Keratinocyte (primary cell): ENCODE measurements at regions not wholly inside any gene's neighbourhood (a gene's known extent, or its start where the extent isn't known, plus 50 kb on each side); places are given as distances from the start of the nearest gene placed in this dataset.

Source experiments
- DNase-seq: peaks from one replicate; pipeline ENCODE4 v3.0.0-alpha.2; 2011; ENCODE audit warnings: low read depth, missing footprints, low spot score
- FAIRE-seq: peaks from 2 replicates; lab custom pipeline; 2011; peaks lifted over from hg19 to GRCh38; lab: Jason Lieb, UNC
- H2AFZ ChIP-seq: 2 replicates; pipeline ENCODE4 v1.6.0; 2012; ENCODE audit warnings: low read length, control low read depth, inconsistent platforms; ENCODE audit not compliant: control insufficient read depth
- H3K27ac ChIP-seq: 2 replicates; pipeline ENCODE4 v1.5.1; 2011; ENCODE audit warnings: low read length; ENCODE audit not compliant: control insufficient read depth, insufficient read depth
- H3K27me3 ChIP-seq: 3 replicates; pipeline ENCODE4 v1.6.0; 2011; ENCODE audit warnings: low read length; ENCODE audit not compliant: control insufficient read depth, insufficient read depth; ENCODE audit errors: extremely low read depth
- H3K36me3 ChIP-seq, 2 experiments: 2 replicates in 1 of 2; 3 replicates in 1 of 2; pipeline ENCODE4 v1.5.1; 2011; ENCODE audit warnings: low read length in 2 of 2, mild to moderate bottlenecking in 1 of 2; ENCODE audit not compliant: control insufficient read depth in 2 of 2, insufficient read depth in 2 of 2; ENCODE audit errors: extremely low read depth in 1 of 2
- H3K4me1 ChIP-seq: 3 replicates; pipeline ENCODE4 v1.5.1; 2011; ENCODE audit warnings: low read length; ENCODE audit not compliant: control insufficient read depth, insufficient read depth; ENCODE audit errors: extremely low read depth
- H3K4me2 ChIP-seq: 3 replicates; pipeline ENCODE4 v1.6.0; 2011; ENCODE audit warnings: low read depth, low read length; ENCODE audit not compliant: control insufficient read depth, insufficient read depth; ENCODE audit errors: extremely low read depth
- H3K4me3 ChIP-seq, 3 experiments: fragments of 200-600 bp in 1 of 3; sonication (generic) in 1 of 3; 2 replicates in 2 of 3; 3 replicates in 1 of 3; pipeline ENCODE4 v1.5.1; 2011 to 2016; ENCODE audit warnings: low read length in 3 of 3, mild to moderate bottlenecking in 3 of 3, control low read depth in 2 of 3, inconsistent platforms in 1 of 3, low read depth in 1 of 3, mixed read lengths in 1 of 3, mixed run types in 1 of 3, moderate library complexity in 1 of 3; ENCODE audit not compliant: control insufficient read depth in 2 of 3, insufficient read depth in 2 of 3; ENCODE audit errors: extremely low read depth in 1 of 3
- H3K79me2 ChIP-seq: 2 replicates; pipeline ENCODE4 v1.6.0; 2012; ENCODE audit warnings: low read length; ENCODE audit not compliant: control insufficient read depth, insufficient read depth
- H3K9ac ChIP-seq: 3 replicates; pipeline ENCODE4 v1.6.0; 2011; ENCODE audit warnings: low read length; ENCODE audit not compliant: control insufficient read depth, insufficient read depth; ENCODE audit errors: extremely low read depth
- H3K9me1 ChIP-seq: 3 replicates; pipeline ENCODE4 v1.6.0; 2011; ENCODE audit warnings: low read length; ENCODE audit not compliant: control insufficient read depth, insufficient read depth; ENCODE audit errors: extremely low read depth
- H3K9me3 ChIP-seq: 2 replicates; pipeline ENCODE4 v1.5.1; 2012; ENCODE audit warnings: low read depth, low read length; ENCODE audit not compliant: control insufficient read depth
- H4K20me1 ChIP-seq: 3 replicates; pipeline ENCODE4 v1.6.0; 2011; ENCODE audit warnings: low read length; ENCODE audit not compliant: control insufficient read depth, insufficient read depth; ENCODE audit errors: extremely low read depth
- CTCF ChIP-seq, 3 experiments: IDR thresholded peaks in 1 of 3; conservative IDR thresholded peaks in 1 of 3; optimal IDR thresholded peaks in 1 of 3; 2 replicates in 2 of 3; 3 replicates in 1 of 3; pipeline versions ENCODE3 to v1.5.1; 2011; ENCODE audit warnings: low read length in 3 of 3, mild to moderate bottlenecking in 3 of 3, moderate library complexity in 2 of 3, control low read depth in 1 of 3, inconsistent platforms in 1 of 3; ENCODE audit not compliant: insufficient read depth in 2 of 3; ENCODE audit errors: extremely low read depth in 1 of 3
- EZH2 ChIP-seq: IDR thresholded peaks from one replicate; pipeline ENCODE4 v1.6.1; 2012; ENCODE audit warnings: inconsistent platforms, mild to moderate bottlenecking, low read length, moderate library complexity
- dilution Hi-C: fragments of 300-500 bp; cut with MboI; formaldehyde crosslinking; loops from one replicate; pipeline ENCODE4 v1.7.0; 2020; ENCODE audit warnings: low sequenced_read_pairs; ENCODE audit not compliant: extremely low pct_ligation_motif_present

- no peak for TF ChIP-seq EZH2
- no peaks in the 10 kb centered on the region for H3K36me3 ChIP-seq
- H3K79me2 ChIP-seq, result no peaks in the 10 kb centered on the region
- no peak overlapping the region for H3K4me3 ChIP-seq
- DNase-seq, result no peak
- no peak overlapping the region for H3K9ac ChIP-seq
- H3K27me3 ChIP-seq, result no peaks in the 10 kb centered on the region
- no peaks in the 10 kb centered on the region for H3K9me3 ChIP-seq
- no peak overlapping the region for H2AFZ ChIP-seq
- H3K4me2 ChIP-seq, result no peak overlapping the region
- no peaks in the 10 kb centered on the region for H3K9me1 ChIP-seq
- dilution Hi-C loops, result no loop called here
- H3K27ac ChIP-seq, result no peak overlapping the region
- H3K4me1 ChIP-seq, result no peaks in the 10 kb centered on the region
- FAIRE-seq, result no peak
- H4K20me1 ChIP-seq, result no peaks in the 10 kb centered on the region
These were observed 1321.2 kb downstream of the NCAM2 start for GRCh38 chr21:22319435-22319834.

GRCh38 chr21:22342889-22343288 lies 1344.7 kb downstream of the NCAM2 start:
- Histone ChIP-seq H3K4me1 (no peaks in the 10 kb centered on the region), H3K9me1 (no peaks in the 10 kb centered on the region), H3K9ac (no peak overlapping the region), H3K4me3 (no peak overlapping the region), H3K9me3 (no peaks in the 10 kb centered on the region), H3K27ac (no peak overlapping the region), H3K27me3 (no peaks in the 10 kb centered on the region), H2AFZ (no peak overlapping the region), H3K79me2 (no peaks in the 10 kb centered on the region), H3K36me3 (no peaks in the 10 kb centered on the region), H4K20me1 (no peaks in the 10 kb centered on the region), H3K4me2 (no peak overlapping the region)
- dilution Hi-C loops, result no loop called here
- FAIRE-seq (no peak), DNase-seq (no peak)
- TF ChIP-seq CTCF (optimal IDR thresholded peaks at IDR 0.05 in 1 of 3, IDR thresholded peaks at IDR 0.05 in 1 of 3, conservative IDR thresholded peaks at IDR 0.05 in 1 of 3; ENCODE audit: extremely low read depth in 1 of 3, insufficient read depth in 2 of 3, low read length in 3 of 3) (no peak), EZH2 (no peak)

- Histone ChIP-seq H3K9me3 (no peaks in the 10 kb centered on the region), H3K4me1 (no peaks in the 10 kb centered on the region), H3K27ac (no peak overlapping the region), H3K27me3 (no peaks in the 10 kb centered on the region), H2AFZ (no peak overlapping the region), H3K79me2 (no peaks in the 10 kb centered on the region), H3K4me2 (no peak overlapping the region), H3K36me3 (no peaks in the 10 kb centered on the region), H3K9ac (no peak overlapping the region), H3K9me1 (no peaks in the 10 kb centered on the region), H4K20me1 (no peaks in the 10 kb centered on the region), H3K4me3 (no peak overlapping the region)
- DNase-seq, result no peak
- FAIRE-seq, result no peak
- TF ChIP-seq CTCF (optimal IDR thresholded peaks at IDR 0.05 in 1 of 3, IDR thresholded peaks at IDR 0.05 in 1 of 3, conservative IDR thresholded peaks at IDR 0.05 in 1 of 3; ENCODE audit: extremely low read depth in 1 of 3, insufficient read depth in 2 of 3, low read length in 3 of 3) (no peak), EZH2 (no peak)
- dilution Hi-C loops, result no loop called here
These were observed 1345.1 kb downstream of the NCAM2 start for GRCh38 chr21:22343303-22343702.
